ENCODE measurements at regions not wholly inside any gene's neighbourhood (a gene's known extent, or its start where the extent isn't known, plus 50 kb on each side); places are given as distances from the start of the nearest gene placed in this dataset.

DNA sequence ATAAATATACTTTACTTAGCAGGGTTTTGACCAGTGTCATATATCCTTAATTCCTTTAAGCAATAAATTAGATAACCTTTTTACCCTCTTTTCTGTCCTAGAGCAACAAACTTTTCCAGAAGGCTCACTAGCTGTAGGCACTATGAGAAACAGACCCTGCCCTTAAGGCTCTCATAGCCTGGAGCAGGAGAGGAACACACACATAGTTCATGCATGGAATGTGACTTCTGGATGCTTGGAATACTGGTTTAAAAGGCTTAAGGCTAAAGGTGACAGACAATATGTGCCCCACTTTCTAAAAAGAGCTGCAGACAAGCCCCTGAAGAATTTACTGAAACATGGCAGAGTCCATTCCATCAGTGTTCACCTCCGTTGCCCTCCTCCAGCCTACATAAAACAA, 237.2 kb downstream of the TTC8 start:
- Mint-ChIP-seq H3K27me3 (peaks cover 8% of the 10 kb centered on the region), H3K36me3 (ENCODE audit: insufficient read depth) (no peaks in the 10 kb centered on the region), H3K4me3 (ENCODE audit: low read depth) (no peak overlapping the region), H3K4me1 (ENCODE audit: low read depth) (no peaks in the 10 kb centered on the region), H3K27ac (no peak overlapping the region), H3K9me3 (ENCODE audit: low read depth) (no peaks in the 10 kb centered on the region)
- TF ChIP-seq, protein P1, sequence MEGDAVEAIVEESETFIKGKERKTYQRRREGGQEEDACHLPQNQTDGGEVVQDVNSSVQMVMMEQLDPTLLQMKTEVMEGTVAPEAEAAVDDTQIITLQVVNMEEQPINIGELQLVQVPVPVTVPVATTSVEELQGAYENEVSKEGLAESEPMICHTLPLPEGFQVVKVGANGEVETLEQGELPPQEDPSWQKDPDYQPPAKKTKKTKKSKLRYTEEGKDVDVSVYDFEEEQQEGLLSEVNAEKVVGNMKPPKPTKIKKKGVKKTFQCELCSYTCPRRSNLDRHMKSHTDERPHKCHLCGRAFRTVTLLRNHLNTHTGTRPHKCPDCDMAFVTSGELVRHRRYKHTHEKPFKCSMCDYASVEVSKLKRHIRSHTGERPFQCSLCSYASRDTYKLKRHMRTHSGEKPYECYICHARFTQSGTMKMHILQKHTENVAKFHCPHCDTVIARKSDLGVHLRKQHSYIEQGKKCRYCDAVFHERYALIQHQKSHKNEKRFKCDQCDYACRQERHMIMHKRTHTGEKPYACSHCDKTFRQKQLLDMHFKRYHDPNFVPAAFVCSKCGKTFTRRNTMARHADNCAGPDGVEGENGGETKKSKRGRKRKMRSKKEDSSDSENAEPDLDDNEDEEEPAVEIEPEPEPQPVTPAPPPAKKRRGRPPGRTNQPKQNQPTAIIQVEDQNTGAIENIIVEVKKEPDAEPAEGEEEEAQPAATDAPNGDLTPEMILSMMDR (IDR thresholded peaks at IDR 0.05; ENCODE audit: unreplicated experiment) = no peak
- DNase-seq (ENCODE audit: low spot score, unreplicated experiment) = no peak

DNA sequence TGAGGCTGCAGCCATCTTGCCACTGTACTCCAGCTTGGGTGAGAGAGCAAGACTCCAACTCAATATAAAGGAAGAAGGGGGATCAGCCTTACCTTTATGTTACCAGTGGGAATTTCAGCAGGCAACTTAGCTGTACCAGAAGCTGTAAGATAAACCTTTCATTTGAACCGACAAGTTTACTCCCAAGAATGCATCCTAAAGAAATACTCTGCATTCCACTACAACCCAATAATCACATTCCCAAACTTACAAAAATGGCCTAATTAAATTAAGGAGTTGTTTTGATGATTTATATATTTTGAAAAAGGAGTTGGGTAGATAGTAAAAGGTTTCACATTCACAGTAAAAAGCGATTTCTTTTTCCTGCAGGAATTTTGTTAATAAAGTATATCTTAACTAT, 241.4 kb downstream of the TTC8 start:
- no peaks in the 10 kb centered on the region for H3K9me3 Mint-ChIP-seq (ENCODE audit: low read depth)
- no peak for DNase-seq (ENCODE audit: low spot score, unreplicated experiment)
- H3K27me3 Mint-ChIP-seq = peaks cover 15% of the 10 kb centered on the region
- no peak overlapping the region for H3K4me3 Mint-ChIP-seq (ENCODE audit: low read depth)
- no peak overlapping the region for H3K27ac Mint-ChIP-seq
- TF ChIP-seq, protein P1 (IDR thresholded peaks at IDR 0.05; ENCODE audit: unreplicated experiment) = no peak
- no peaks in the 10 kb centered on the region for H3K36me3 Mint-ChIP-seq (ENCODE audit: insufficient read depth)
- no peaks in the 10 kb centered on the region for H3K4me1 Mint-ChIP-seq (ENCODE audit: low read depth)

DNA sequence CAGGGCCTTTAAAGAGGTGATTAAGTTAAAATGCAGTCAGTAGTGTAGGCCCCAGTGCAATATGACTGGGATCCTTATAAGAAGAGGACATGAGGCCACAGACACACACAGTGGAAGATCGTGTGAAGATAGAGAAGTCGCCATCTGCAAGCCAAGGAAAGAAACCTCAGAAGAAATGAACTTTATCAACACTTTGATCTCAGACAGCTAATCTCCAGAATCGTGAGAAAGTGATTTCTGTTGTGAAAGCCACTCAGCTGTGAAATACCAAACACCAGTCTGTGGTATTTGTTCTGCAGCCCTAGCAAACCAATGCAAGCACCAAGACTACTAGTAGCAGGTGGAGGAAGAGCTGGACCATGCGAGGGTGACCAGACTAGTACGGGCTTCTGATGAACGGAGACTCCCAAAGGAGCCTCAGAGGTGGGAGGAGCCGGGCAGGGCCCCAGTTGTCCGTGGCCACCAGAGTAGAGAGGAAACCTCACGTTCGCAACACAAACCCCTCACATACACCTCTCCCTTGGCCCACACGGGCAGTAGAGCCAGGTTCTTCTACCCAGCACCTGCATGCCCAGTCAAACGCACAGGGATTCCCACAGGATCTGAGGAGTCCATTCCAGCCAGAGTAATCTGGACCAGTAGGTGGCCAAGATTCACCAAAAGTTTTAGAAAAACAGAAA, 243.0 kb downstream of the TTC8 start:
- Mint-ChIP-seq H3K27me3 (peaks cover 19% of the 10 kb centered on the region), H3K4me3 (ENCODE audit: low read depth) (no peak overlapping the region), H3K4me1 (ENCODE audit: low read depth) (no peaks in the 10 kb centered on the region), H3K27ac (no peak overlapping the region), H3K9me3 (ENCODE audit: low read depth) (no peaks in the 10 kb centered on the region), H3K36me3 (ENCODE audit: insufficient read depth) (no peaks in the 10 kb centered on the region)
- no peak for DNase-seq (ENCODE audit: low spot score, unreplicated experiment)
- TF ChIP-seq, protein P1 (IDR thresholded peaks at IDR 0.05; ENCODE audit: unreplicated experiment) = no peak

DNA sequence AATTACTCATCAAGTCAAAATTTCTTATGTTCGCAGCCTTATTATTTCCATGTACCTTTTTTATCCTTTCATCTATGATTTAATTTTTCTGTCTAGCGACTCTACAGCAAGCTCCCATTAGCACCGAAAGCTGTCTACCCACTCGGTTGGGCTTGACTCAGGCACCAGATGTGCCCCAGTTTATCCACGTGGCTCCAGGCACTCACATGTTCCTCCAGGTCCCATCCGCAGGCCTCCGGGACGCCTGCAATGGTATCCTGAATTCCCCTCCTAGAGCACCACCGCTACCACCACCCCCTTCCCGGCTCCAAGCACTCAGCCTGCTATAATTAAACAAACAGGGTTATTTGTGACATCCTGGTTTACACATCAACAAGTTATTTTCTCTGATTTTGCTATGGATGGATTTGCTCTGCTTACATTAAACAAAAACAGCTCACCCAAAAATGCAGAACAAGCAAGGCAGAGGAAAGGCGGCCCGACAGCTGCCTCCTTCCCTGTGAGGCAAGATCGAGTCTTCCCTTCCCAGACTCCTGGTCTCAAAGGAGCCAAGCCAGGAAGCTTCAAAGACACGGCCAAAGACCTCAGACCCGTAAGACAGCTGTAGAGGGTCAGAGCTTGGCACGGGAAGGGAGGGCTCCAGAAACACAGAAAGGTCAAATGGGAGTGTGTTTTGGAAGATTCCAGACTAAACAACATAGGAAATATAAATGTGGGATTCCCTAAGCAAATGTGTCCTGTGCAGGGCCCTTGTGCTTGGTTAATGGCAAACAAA, 253.8 kb downstream of the TTC8 start:
- no peaks in the 10 kb centered on the region for H3K9me3 Mint-ChIP-seq (ENCODE audit: low read depth)
- DNase-seq (ENCODE audit: low spot score, unreplicated experiment) = no peak
- H3K27ac Mint-ChIP-seq = no peak overlapping the region
- TF ChIP-seq, protein P1 (IDR thresholded peaks at IDR 0.05; ENCODE audit: unreplicated experiment) = no peak
- no peak overlapping the region for H3K4me3 Mint-ChIP-seq (ENCODE audit: low read depth)
- peaks cover 6% of the 10 kb centered on the region for H3K27me3 Mint-ChIP-seq
- no peaks in the 10 kb centered on the region for H3K4me1 Mint-ChIP-seq (ENCODE audit: low read depth)
- no peaks in the 10 kb centered on the region for H3K36me3 Mint-ChIP-seq (ENCODE audit: insufficient read depth)

DNA sequence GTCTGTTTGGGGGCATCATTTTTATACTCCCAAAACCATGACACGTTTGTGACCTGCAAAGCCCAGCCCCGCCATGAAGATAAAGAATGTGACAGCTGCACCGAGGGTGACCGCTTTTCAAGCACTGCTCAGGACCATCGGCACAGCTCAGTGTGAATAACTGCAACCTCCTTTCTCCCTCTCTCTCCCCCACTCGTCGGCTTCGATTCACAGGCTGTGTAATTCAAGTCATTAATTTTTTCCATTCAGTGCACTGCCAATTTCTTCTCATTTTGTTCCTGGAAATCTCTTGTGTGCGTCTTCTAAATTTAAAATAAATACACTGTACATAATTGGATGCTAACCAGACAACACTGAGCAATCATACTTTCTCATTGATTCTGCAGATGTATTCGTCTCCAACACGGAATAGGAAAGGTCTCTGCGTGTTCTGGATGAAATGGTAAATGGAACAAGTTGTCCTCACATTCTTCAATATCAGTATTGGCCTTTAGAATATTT, 260.8 kb downstream of the TTC8 start:
- no peak for DNase-seq (ENCODE audit: low spot score, unreplicated experiment)
- no peaks in the 10 kb centered on the region for H3K4me1 Mint-ChIP-seq (ENCODE audit: low read depth)
- peaks cover 18% of the 10 kb centered on the region for H3K27me3 Mint-ChIP-seq
- no peaks in the 10 kb centered on the region for H3K36me3 Mint-ChIP-seq (ENCODE audit: insufficient read depth)
- H3K4me3 Mint-ChIP-seq (ENCODE audit: low read depth) = no peak overlapping the region
- no peaks in the 10 kb centered on the region for H3K9me3 Mint-ChIP-seq (ENCODE audit: low read depth)
- TF ChIP-seq, protein P1 (IDR thresholded peaks at IDR 0.05; ENCODE audit: unreplicated experiment) = no peak
- H3K27ac Mint-ChIP-seq = no peak overlapping the region
